Ramos (cell line): ENCODE measurements at regions not wholly inside any gene's neighbourhood (a gene's known extent, or its start where the extent isn't known, plus 50 kb on each side); places are given as distances from the start of the nearest gene placed in this dataset.

ENCODE experiments used
- in situ Hi-C: fragments of 300-500 bp; cut with MboI; formaldehyde crosslinking; loops from one replicate; pipeline ENCODE4 v1.14.3; 2022; ENCODE audit warnings: low sequenced_read_pairs; ENCODE audit not compliant: unreplicated experiment

DNA sequence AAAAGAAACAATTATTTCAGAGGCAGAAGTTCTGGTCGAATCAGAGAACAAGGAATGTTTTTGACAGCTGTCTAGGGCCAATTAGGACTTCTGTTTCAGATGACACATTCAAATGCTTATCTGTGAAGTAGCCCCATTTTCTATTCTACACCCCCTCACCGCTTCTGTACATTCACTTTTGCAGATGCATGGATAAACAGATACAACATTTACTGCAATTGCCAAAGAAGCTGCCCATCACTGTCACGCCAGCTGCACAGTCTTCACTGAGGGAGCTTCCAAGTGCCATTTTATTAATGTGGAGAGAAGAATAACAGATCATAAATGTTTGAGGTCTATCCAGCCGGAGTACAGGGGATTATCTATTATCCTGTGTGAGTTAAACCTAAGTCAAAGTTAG, 426.8 kb upstream of the ARID1B start:
- in situ Hi-C loops = no loop called here

DNA sequence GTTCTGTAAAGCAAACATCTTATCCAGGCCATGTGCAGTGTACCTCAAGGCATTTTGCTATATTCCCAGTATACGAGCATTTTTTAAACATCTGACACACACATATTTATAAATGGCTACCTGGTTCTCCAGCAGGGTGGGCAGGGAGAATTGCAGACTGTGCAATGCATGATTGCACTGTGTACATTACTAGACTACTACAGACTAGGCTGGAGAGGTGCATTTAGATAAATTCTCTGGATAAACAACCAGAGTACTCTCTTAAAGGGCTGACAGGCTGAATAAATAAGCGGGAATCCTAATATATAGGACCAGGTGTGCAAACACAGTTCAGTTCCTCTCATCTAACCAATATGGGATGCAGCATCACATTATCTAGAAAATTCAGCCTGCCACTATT, 428.3 kb upstream of the ARID1B start:
- in situ Hi-C loops = no loop called here

DNA sequence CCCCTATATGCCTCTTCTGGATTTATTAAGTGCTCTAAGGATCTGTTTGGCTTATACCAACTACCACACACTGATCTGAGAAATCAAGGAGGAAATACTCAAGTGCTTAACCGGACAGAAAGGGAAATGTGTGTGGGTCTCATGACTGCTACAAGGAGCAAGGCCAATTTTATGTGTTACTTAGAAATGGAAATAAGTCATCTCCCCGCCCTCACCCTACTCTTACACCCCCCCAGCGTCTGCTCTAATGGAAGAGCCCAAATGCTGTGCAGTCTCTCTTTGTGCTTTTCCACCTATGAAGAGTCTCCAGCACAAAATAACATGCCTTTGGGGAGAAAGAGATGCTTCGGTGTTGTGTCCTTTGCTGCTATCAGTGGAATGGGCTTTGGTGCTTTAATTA, 428.8 kb upstream of the ARID1B start:
- in situ Hi-C loops = no loop called here

DNA sequence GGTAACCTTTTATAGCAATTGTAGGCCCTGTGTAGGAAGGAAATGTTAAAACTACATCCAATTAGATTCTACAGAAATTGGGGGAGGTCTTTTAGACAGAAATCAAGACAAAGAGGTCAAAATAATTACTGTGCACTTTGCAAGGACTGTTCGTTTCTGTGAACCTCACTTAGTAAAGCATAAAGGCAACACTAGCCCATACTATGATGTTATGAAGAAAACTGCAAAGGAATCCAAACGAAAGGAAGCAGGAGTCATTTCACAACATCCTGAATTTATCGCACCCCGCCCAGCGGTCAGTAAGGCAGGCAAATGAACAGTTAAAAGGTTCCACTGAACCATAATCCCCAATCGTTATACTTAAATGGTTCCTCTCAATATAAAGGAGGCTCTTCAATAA, 429.5 kb upstream of the ARID1B start:
- in situ Hi-C loops = no loop called here

DNA sequence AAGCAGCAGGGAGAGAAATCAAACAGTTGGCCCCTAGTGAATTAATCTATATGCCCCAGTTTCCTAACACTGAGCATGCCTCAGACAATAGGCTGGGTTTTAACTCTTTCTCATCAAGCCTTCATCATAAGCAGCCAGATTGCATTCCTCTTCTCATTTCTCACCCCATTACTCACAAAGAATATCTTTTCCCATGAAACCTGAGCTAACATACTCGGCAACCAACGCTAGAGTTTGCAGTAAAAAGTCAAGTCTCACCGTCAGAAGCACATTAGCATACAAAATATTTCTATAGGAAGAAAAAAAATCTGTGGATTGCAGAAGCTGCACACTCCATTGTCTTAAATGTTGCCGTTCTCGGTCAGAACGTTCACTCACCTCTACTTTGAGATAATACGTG, 429.9 kb upstream of the ARID1B start:
- in situ Hi-C loops = no loop called here

DNA sequence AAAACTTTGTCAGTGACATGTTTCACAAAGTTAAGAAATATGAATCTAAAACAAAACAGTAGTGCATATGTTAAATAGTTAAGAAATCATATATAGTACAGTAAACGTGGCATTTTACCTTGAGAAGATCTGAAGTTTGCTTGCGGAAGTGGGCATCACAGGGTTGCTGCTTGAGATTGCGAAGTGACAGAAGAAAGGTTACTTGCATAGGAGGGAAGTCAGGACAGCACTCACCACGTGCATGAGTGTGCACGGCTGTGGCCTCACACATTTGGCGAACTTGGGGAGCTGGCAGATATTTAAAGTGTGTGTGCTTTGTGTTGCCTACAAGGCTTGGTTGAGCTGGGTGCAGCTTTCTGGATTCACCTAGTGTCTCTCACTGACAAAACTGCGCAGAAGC, 431.5 kb upstream of the ARID1B start:
- in situ Hi-C loops = no loop called here

DNA sequence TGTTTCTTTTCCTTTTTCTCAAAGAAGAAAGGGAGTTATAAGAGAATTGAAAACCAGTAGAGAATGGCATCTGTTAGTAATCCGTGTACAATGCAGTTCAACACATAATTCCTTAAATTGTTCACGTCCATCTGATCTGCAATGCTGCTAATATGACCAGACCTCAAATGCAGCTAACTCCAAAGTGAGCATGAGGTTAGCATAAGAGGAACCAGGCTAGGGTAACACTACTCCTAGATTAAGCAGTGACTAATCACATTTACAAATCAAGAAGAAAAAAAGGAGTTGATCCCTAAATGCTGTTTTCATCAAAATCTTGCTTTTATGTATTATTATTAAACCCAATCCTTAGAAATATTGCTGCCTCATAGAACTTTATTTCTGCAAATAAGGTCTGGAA, 432.7 kb upstream of the ARID1B start:
- in situ Hi-C loops = no loop called here

DNA sequence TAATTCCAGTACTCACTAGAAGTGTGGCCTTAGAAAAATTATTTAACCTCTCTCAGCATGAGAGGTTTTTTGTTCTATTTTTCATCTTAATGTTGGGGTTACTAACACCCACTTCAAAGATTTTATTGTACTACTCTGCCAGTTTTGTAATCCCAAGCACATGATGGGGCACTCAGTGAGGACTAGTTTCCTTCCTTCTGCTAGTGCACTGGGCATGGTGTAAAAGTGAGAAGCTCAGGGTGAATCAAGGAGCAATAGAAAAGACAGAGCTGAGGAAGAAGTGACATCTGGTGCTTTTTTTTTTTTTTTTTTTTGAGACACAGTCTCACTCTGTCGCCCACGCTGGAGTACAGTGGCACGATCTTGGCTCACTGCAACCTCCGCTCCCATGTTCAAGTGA, 439.4 kb upstream of the ARID1B start:
- in situ Hi-C loops = no loop called here

DNA sequence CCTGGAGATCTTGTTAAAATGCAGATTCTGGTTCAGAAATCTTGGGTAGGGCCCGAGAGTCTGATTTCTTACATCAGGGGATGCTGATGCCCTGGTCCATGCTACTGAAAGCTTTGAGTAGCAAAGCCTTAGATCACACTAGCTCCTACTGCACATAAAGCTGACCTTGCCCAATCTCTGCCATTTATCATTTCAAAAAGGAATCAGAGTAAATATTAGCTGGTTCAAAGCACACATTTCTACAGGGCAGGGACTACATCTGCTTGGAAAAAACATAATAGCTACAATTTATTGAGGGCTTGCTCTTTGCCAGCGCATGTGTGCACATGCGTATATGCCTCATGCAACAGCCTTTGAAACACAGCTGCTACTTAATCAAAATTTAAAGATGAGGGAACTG, 440.4 kb upstream of the ARID1B start:
- in situ Hi-C loops = no loop called here

DNA sequence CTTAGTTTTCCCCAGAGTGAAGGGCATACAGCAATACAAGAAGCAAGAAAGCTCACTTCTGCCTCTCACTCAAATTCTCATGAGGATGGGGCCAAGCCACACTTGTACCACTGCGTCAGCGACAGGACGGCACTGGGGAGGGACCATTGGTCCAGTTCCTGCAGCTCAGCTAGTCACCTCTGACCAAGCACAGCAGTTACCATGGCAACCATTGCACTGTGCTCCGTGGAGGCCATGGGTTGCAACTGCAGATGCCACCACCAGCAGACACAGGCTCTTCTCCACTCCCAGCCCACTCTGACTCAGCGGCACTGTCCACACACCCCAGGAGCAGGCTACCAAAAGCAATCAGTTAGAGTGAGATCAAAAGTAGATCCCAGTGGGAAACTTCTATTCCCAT, 441.1 kb upstream of the ARID1B start:
- in situ Hi-C loops = no loop called here

DNA sequence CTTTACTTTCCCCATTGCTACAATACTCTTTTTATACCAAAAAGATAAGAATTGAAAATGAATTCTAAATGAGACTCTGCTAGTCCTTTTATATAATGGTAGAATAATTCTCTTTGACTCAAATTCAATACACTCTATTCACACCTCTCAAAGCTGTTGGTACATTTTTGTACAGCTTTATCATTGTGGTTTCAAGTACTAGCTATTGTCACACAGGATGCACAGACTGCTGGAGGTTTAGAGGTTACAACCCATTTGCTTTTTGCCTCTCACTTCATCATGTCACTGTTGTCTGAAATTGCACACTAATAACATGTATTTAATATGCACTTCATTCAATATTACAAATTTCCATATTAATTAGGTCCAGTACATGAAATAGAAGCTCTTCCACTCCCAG, 442.2 kb upstream of the ARID1B start:
- in situ Hi-C loops = no loop called here

DNA sequence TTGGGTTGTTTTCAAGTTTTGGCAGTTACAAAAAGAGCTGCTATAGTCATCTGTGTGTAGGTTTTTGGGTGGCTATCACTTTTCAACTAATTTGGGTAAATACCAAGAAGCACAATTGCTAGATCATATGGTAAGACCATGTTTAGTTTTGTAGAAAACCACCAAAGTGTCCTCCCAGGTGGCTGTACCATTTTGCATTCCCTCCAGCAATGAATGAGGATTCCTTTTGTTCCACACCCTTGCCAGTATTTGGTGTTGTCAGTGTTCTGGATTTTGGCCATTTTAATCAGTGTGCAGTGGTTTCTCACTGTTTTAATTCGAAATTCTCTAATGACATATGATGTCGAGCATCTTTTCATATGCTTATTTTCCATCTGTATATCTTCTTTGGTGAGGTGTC, 457.5 kb upstream of the ARID1B start:
- in situ Hi-C loops = no loop called here

DNA sequence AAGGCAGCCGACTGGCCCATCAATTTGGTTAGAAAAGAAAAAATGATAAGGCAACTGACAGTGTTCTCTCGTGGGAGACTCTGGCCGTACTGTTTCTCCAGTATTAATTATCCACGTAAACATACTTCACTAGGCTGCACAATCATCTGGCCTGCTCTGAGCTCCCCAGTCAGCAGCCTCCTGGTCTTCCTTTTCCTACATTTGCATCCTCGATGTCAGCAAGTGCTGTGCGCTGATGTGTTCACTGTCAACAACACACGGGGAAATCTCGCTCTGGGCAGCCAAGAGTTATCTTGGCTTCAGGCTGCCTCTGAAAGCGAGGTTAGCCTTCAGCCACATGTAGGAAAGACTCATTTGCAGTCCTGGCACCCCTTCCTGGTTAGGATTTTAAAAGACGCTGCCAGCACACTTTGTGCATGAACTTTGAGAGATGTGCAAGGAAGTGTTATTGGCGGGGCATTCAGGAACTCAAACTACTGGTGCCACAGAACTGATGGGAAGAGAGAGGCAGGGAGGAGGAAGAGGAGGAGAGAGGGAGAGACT, 460.5 kb upstream of the ARID1B start:
- in situ Hi-C loops = no loop called here

DNA sequence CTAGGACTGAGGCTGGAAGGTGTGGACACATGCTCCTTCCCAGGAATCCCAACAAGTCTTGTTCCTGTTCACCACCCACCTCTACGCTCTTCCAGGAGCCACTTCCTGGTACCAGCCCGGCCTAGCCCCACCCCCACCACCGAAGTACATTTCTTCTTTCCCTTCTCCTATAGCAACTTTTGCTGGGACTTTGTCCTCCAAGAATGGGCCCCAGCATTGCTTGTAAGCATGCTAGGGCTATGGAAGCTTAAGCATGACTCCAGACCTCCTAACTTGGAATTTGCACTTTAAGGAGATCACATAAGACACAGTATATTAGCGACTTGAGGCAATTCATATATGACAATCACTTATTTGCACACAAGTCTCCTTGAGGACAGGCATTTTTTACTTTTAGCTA, 462.0 kb upstream of the ARID1B start:
- in situ Hi-C loops = no loop called here

DNA sequence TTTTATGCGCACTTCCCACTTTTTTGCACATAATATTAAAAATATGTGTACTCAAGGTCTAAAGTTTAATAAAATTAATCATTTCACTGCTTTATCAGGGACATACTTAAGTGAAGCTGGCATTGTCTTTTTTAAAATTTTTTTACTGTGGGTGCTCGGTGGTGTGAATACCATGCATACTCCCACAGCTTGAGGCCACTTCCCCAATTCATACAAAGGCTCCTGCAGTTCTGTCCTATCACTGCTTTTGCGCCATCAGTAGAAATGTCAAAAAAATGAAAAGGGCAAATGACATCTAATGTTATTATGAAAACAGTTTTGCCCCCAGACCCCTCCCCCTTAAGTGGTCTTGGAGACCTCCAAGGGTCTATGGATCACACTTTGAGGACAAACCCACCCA, 464.1 kb upstream of the ARID1B start:
- in situ Hi-C loops = no loop called here

DNA sequence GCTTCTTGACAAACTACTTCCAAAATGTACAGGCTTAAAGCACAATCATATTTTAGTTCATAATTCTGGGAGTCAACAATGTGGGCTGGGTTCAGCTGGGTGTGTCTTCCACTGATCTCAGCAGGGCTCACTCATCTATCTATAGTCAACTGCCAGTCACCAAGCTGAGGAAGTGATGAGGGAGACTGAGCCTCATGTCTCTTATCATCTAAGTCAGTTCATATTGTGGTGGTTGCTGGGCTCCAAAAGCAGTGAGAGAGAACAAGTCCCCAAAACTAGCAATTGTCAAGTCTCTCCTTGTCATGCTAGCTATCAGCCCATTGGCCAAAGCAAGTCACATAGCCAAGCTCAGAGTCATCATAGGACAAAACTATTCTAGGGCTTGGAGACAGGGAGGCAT, 465.9 kb upstream of the ARID1B start:
- in situ Hi-C loops = no loop called here

DNA sequence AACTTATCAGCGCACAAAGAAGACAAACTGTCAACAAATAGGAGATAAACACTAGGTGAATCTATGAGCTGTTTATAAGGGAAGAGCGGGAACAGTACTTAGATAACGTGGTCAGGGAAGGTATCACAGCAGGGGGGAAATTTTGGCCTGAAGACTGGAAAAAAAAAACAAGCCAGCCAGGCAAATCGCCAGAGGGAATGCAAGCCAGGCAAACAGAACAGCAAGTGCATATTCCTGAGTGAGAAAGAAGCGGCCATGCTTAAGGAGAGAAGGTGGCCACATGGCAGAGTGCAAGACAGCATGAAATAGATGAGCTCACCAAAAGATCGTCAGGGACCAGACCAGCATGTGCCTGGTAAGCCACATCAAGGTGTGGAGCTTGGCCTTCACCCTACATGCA, 466.5 kb upstream of the ARID1B start:
- in situ Hi-C loops = no loop called here

DNA sequence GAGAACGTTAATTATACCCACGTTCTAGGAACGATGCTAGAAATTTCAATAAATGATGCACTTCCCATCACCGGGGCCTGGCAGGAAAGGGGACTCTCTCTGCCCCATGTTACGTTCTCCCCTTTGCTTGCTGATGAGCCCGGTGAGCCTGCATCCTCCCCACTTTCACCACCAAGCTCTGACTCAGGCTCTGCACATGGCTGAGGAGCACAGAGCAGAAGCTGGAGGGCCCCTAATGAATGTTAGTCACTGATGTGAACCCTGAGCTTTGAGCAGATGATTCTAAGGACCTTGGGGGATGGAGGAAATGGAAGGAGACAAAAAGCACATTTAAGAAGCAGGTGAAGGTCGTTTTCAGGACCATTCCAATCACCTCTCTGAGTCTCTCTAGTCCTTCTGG, 468.2 kb upstream of the ARID1B start:
- in situ Hi-C loops = no loop called here

DNA sequence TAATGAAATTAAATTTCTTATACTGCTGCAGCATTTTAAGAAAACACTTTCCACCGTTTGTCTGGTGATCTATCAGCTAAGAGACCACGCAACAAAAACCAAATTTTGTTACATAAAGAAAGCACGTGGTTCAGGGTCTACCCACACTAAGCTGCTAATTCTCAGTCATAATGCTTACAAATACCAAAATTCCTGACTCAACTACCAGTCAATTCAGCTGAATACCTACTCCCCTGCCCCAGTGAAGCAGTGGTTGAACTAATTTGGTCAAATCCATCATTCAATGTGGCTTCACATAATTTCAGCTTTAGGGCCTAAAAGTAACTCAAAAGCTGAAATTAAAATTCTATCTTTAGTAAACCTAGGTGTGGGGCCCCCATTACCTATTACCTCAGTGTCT, 468.6 kb upstream of the ARID1B start:
- in situ Hi-C loops = no loop called here

DNA sequence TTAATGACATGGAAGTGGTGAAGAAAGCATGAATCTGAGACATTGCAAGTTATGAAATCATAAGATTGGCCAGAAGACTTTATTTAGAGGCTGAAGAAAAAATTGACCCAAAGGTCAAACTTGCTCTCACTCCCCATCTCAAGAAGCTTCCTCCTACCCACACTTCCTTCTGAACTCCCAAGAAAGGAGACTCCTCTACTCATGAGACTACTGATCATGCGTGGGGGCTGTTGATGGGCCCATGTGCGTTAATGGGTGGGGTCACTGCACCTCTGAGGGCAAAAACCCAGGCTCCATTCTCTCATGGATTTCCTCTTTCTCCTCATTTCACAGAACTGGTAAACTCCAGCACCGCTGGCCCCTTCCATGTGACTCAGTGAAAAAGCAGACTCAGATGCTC, 470.6 kb upstream of the ARID1B start:
- in situ Hi-C loops = no loop called here

DNA sequence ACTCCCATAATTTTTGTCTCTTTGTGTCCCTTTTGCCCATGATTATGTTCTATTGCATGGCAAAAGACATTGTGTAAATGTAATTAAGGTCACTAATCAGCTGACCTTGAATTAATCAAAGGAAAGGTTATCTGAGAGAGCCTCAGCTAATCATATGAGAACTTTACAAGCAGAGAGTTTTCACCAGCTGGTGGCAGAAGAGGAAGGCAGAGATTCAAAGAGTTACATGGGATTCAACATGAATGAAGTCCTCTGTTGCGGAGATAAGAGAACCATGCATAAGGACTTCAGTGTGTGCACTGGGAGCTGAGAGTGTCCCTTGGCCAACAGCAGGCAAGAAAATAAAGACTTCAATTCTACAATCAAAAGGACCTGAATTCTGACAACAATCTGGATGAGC, 494.1 kb upstream of the ARID1B start:
- in situ Hi-C loops = loop anchor here (25.0 kb wide), 1 partner anchor 404 kb away; no protein-coding TSS in a partner anchor

DNA sequence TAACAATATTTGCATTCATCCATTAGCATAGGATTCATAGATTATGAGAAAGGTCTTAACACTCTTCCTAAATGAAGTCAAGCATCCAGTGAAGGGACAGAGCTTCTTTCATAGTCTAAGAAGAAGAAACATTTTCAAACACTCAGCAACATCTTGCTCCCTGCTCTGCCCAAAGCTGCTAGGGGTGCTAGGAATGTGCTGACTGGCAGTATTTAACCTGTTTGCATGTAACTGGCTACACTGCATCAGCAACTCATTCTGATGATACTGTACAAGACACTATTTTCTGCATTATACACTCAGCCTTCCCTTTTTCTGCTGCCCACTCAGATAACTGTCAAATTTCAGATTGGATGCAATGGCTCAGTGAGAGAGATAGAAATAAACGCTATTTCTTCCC, 495.1 kb upstream of the ARID1B start:
- in situ Hi-C loops = loop anchor here (25.0 kb wide), 1 partner anchor 405 kb away; no protein-coding TSS in a partner anchor

DNA sequence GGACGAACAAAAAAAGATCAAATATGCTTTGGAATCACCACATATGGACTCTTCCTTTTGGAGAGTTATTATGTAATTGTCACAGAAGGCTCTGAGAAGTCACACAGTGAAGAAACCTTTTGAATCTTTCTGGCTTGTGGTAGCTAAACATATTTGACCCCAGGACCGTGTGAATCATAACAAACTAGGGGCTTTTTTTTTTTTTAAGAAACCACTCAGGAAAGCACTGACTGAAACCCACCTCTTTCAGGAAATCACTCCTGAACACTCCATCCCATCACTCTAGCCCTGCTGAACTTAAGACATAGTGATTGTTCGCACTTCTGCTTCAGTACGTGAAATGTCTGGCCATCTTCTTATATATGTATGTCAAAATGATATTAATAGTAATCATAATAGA, 495.9 kb upstream of the ARID1B start:
- in situ Hi-C loops = loop anchor here (25.0 kb wide), 1 partner anchor 406 kb away; no protein-coding TSS in a partner anchor
